ENCODE measurements at regions not wholly inside any gene's neighbourhood (a gene's known extent, or its start where the extent isn't known, plus 50 kb on each side); places are given as distances from the start of the nearest gene placed in this dataset.

DNA sequence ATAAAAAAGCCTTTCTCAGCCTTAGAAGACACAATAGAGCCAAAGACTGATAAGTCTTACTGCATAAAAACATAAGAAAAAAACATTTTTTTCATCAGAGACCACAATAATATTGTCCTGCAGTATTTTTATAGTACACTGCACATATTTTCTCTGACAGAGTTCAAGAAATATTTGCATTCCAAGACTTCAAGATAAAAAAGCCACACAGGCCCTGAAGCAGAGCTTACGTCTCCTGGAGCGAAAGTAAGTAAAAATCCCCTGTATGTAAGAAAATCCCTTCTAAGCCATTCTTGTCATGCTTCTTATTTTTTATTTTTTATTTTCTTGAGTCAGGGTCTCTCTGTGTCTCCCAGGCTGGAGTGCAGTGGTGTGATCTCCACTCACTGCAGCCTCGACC is 755.9 kb downstream of the LIG4 start:
- DNase-seq = no peak
- H3K27me3 ChIP-seq (replicated peaks; ENCODE audit: control insufficient read depth, insufficient read depth, low read length) = no peaks in the 10 kb centered on the region
- H3K27ac Mint-ChIP-seq (ENCODE audit: unreplicated experiment) = no peak overlapping the region
- no peaks in the 10 kb centered on the region for H3K36me3 Mint-ChIP-seq (ENCODE audit: insufficient read depth, unreplicated experiment)
- no peaks in the 10 kb centered on the region for H3K9me3 Mint-ChIP-seq (ENCODE audit: unreplicated experiment)
- H3K4me3 ChIP-seq (ENCODE audit: low read depth, low read length) = no peak overlapping the region
- TF ChIP-seq, protein P1, sequence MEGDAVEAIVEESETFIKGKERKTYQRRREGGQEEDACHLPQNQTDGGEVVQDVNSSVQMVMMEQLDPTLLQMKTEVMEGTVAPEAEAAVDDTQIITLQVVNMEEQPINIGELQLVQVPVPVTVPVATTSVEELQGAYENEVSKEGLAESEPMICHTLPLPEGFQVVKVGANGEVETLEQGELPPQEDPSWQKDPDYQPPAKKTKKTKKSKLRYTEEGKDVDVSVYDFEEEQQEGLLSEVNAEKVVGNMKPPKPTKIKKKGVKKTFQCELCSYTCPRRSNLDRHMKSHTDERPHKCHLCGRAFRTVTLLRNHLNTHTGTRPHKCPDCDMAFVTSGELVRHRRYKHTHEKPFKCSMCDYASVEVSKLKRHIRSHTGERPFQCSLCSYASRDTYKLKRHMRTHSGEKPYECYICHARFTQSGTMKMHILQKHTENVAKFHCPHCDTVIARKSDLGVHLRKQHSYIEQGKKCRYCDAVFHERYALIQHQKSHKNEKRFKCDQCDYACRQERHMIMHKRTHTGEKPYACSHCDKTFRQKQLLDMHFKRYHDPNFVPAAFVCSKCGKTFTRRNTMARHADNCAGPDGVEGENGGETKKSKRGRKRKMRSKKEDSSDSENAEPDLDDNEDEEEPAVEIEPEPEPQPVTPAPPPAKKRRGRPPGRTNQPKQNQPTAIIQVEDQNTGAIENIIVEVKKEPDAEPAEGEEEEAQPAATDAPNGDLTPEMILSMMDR (IDR thresholded peaks at IDR 0.05; ENCODE audit: insufficient read depth in 1 of 2, low read depth in 1 of 2, low read length in 1 of 2, severe bottlenecking in 1 of 2, unreplicated experiment in 1 of 2) = no peak
- POLR2A ChIA-PET = no interaction called here
- no peak overlapping the region for H3K4me3 Mint-ChIP-seq (ENCODE audit: unreplicated experiment)
- intact Hi-C loops (cut with micrococcal nuclease; ENCODE audit: unreplicated experiment) = no loop called here
- H3K4me1 Mint-ChIP-seq (ENCODE audit: low read depth, unreplicated experiment) = no peaks in the 10 kb centered on the region
- H3K9me3 ChIP-seq = no peaks in the 10 kb centered on the region
- H3K36me3 ChIP-seq (ENCODE audit: control insufficient read depth, insufficient read depth, low read length) = no peaks in the 10 kb centered on the region
- no peaks in the 10 kb centered on the region for H3K27me3 Mint-ChIP-seq (ENCODE audit: insufficient read depth, unreplicated experiment)
- no TSS peak for BruUV-seq (replicated peaks)
- no peaks in the 10 kb centered on the region for H3K4me1 ChIP-seq
- CTCF ChIA-PET = no interaction called here

DNA sequence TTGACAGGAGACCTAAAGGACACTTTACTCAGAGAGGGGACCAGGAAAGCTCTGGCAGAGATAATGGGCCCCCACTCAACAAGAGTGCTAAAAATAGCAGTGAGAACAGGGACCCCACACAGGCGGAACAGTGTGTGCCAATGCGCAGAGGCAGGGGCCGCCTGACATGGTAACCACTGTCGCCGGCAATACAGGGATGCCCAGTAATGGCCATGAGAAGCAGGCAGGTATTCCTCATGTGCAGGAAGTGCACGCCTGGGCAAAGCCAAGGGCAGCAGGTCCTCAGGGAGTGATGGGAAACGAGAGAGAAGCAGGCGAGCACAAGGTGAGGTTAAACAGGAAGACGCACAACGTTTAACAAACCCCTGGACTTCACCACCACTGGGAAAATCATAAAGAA is 757.1 kb downstream of the LIG4 start:
- no peaks in the 10 kb centered on the region for H3K36me3 ChIP-seq (ENCODE audit: control insufficient read depth, insufficient read depth, low read length)
- Mint-ChIP-seq H3K9me3 (ENCODE audit: unreplicated experiment) (no peaks in the 10 kb centered on the region), H3K27me3 (ENCODE audit: insufficient read depth, unreplicated experiment) (no peaks in the 10 kb centered on the region)

DNA sequence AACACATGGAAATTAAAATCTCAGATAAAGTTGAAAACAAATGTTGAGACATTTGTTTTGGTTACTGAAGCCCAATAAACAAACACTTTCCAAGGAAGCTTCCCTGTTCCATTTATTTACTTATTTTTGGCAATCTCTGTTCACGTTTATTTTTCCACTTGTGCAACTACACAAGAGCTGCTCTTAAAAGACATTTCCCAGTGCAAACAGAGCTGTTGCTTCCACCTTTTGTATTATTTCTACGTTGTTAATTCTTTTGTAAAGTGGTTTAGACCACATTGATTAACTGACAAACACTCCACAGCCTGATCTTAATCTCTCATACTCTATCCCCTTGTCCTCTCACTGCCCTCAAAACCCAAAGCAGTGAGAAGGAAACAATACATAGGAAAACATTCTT is 757.6 kb downstream of the LIG4 start:
- peaks cover 9% of the 10 kb centered on the region for H3K9me3 ChIP-seq
- intact Hi-C loops (cut with micrococcal nuclease; ENCODE audit: unreplicated experiment) = no loop called here
- no peaks in the 10 kb centered on the region for H3K4me1 Mint-ChIP-seq (ENCODE audit: low read depth, unreplicated experiment)
- DNase-seq = no peak
- H3K27ac Mint-ChIP-seq (ENCODE audit: unreplicated experiment) = no peak overlapping the region
- peaks cover 3% of the 10 kb centered on the region for H3K9me3 Mint-ChIP-seq (ENCODE audit: unreplicated experiment)
- H3K27me3 Mint-ChIP-seq (ENCODE audit: insufficient read depth, unreplicated experiment) = no peaks in the 10 kb centered on the region
- CTCF ChIA-PET = no interaction called here
- POLR2A ChIA-PET = no interaction called here
- TF ChIP-seq, protein P1 (IDR thresholded peaks at IDR 0.05; ENCODE audit: insufficient read depth in 1 of 2, low read depth in 1 of 2, low read length in 1 of 2, severe bottlenecking in 1 of 2, unreplicated experiment in 1 of 2) = no peak
- H3K4me3 Mint-ChIP-seq (ENCODE audit: unreplicated experiment) = no peak overlapping the region
- H3K4me3 ChIP-seq (ENCODE audit: low read depth, low read length) = no peak overlapping the region
- H3K4me1 ChIP-seq = no peaks in the 10 kb centered on the region
- no peaks in the 10 kb centered on the region for H3K36me3 Mint-ChIP-seq (ENCODE audit: insufficient read depth, unreplicated experiment)
- no peaks in the 10 kb centered on the region for H3K27me3 ChIP-seq (replicated peaks; ENCODE audit: control insufficient read depth, insufficient read depth, low read length)
- no TSS peak for BruUV-seq (replicated peaks)
- no peaks in the 10 kb centered on the region for H3K36me3 ChIP-seq (ENCODE audit: control insufficient read depth, insufficient read depth, low read length)

More for the DNA sequence above, 757.1 kb downstream of the LIG4 start:
- ChIA-PET CTCF (no interaction called here), POLR2A (no interaction called here)
- DNase-seq = no peak
- no peak overlapping the region for H3K4me3 Mint-ChIP-seq (ENCODE audit: unreplicated experiment)
- no peaks in the 10 kb centered on the region for H3K4me1 ChIP-seq
- H3K36me3 Mint-ChIP-seq (ENCODE audit: insufficient read depth, unreplicated experiment) = no peaks in the 10 kb centered on the region
- H3K4me1 Mint-ChIP-seq (ENCODE audit: low read depth, unreplicated experiment) = no peaks in the 10 kb centered on the region
- intact Hi-C loops (cut with micrococcal nuclease; ENCODE audit: unreplicated experiment) = no loop called here
- TF ChIP-seq, protein P1 (IDR thresholded peaks at IDR 0.05; ENCODE audit: insufficient read depth in 1 of 2, low read depth in 1 of 2, low read length in 1 of 2, severe bottlenecking in 1 of 2, unreplicated experiment in 1 of 2) = no peak
- no TSS peak for BruUV-seq (replicated peaks)
- H3K9me3 ChIP-seq = peaks cover 6% of the 10 kb centered on the region
- no peak overlapping the region for H3K27ac Mint-ChIP-seq (ENCODE audit: unreplicated experiment)
- no peak overlapping the region for H3K4me3 ChIP-seq (ENCODE audit: low read depth, low read length)
- no peaks in the 10 kb centered on the region for H3K27me3 ChIP-seq (replicated peaks; ENCODE audit: control insufficient read depth, insufficient read depth, low read length)
